Left ventricle myocardium inferior (tissue), 1 donor: ENCODE measurements at regions not wholly inside any gene's neighbourhood (a gene's known extent, or its start where the extent isn't known, plus 50 kb on each side); places are given as distances from the start of the nearest gene placed in this dataset.
A peak's percentile ranks its signal among the peaks of the same experiment; 100 is the strongest.
"Not testable (repeated sequence)": the region's sequence is repeated elsewhere in the genome, so short reads cannot be mapped to it uniquely, and the experiment has no call there.

Experiments used
- DNase-seq: peaks from one replicate; pipeline ENCODE4 v3.0.0-alpha.2; 2020
- H3K27ac ChIP-seq: fragments of 200-600 bp; replicated peaks from 2 replicates; pipeline ENCODE4 v1.8.0; 2021
- H3K27me3 ChIP-seq: fragments of 200-600 bp; 2 replicates; pipeline ENCODE4 v1.8.0; 2021; ENCODE audit warnings: low read depth
- H3K36me3 ChIP-seq: fragments of 200-600 bp; 2 replicates; pipeline ENCODE4 v1.8.0; 2021
- H3K4me1 ChIP-seq: fragments of 200-600 bp; 2 replicates; pipeline ENCODE4 v1.8.0; 2021
- H3K4me3 ChIP-seq: fragments of 200-600 bp; 2 replicates; pipeline ENCODE4 v1.8.0; 2021; ENCODE audit warnings: mild to moderate bottlenecking, moderate library complexity
- H3K9me3 ChIP-seq: fragments of 200-600 bp; replicated peaks from 2 replicates; pipeline ENCODE4 v1.8.0; 2021
- intact Hi-C: fragments of 100-400 bp; cut with micrococcal nuclease; formaldehyde crosslinking; loops from one replicate; pipeline ENCODE4 v1.11.0; 2022
- TF ChIP-seq, protein P1 (sequence below): fragments of 200-600 bp; IDR thresholded peaks from 2 replicates; pipeline ENCODE4 v1.8.0; 2021; ENCODE audit warnings: antibody characterized with exemption, mild to moderate bottlenecking, borderline replicate concordance
- donor health status: DM: no; HTN: yes; CAD: no; lungs with severe emphysema.

DNA sequence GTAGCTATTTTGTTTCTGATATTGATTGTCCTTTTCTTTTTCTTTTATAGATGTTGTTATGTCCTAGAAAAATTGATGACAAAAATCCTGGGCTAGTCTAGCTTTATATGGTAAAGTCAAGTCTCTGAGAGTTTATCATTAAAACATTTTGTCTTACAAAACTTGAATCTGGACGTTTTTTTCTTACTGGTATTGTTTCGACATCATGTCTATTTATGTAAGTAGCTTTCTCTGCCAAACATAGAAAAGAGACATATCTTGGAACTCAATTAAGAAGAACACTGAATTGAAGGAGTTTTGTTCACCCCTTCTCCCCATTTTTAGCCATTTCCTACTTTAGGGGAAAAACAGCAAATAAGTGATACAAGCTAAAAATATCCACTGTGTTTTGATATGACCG, 151.5 kb downstream of the ISOC1 start:
- Histone ChIP-seq H3K4me3 (no peak overlapping the region), H3K4me1 (peaks cover 7% of the 10 kb centered on the region), H3K9me3 (no peaks in the 10 kb centered on the region), H3K27ac (peak overlapping the region; percentile 62), H3K27me3 (no peaks in the 10 kb centered on the region), H3K36me3 (no peaks in the 10 kb centered on the region)
- intact Hi-C loops: no loop called here
- TF ChIP-seq, protein P1, sequence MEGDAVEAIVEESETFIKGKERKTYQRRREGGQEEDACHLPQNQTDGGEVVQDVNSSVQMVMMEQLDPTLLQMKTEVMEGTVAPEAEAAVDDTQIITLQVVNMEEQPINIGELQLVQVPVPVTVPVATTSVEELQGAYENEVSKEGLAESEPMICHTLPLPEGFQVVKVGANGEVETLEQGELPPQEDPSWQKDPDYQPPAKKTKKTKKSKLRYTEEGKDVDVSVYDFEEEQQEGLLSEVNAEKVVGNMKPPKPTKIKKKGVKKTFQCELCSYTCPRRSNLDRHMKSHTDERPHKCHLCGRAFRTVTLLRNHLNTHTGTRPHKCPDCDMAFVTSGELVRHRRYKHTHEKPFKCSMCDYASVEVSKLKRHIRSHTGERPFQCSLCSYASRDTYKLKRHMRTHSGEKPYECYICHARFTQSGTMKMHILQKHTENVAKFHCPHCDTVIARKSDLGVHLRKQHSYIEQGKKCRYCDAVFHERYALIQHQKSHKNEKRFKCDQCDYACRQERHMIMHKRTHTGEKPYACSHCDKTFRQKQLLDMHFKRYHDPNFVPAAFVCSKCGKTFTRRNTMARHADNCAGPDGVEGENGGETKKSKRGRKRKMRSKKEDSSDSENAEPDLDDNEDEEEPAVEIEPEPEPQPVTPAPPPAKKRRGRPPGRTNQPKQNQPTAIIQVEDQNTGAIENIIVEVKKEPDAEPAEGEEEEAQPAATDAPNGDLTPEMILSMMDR: no peak
- DNase-seq: no peak

DNA sequence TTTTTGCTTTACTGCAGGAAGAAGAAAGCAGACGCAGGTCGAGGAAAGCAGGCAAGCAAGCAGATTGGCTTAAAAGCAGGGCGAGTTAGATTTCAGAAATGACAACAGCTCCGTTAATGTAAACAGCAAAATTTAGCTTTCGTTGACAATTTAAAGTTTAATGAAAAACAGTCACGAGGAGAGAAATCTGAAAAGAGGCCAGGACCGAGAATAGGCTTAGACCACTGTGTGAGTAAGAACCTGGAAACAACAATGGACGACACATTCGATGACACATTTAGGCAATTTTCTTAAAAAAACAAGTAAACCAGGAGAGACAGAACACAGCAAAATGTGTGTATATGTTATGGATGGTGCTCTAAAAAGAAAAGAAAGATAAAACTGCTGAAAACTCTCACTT, 155.3 kb downstream of the ISOC1 start:
- Histone ChIP-seq H3K9me3 (peaks cover 37% of the 10 kb centered on the region), H3K36me3 (no peaks in the 10 kb centered on the region), H3K27ac (no peak overlapping the region), H3K4me1 (no peaks in the 10 kb centered on the region), H3K4me3 (no peak overlapping the region), H3K27me3 (no peaks in the 10 kb centered on the region)
- no peak for DNase-seq
- TF ChIP-seq, protein P1: no peak
- intact Hi-C loops: no loop called here

DNA sequence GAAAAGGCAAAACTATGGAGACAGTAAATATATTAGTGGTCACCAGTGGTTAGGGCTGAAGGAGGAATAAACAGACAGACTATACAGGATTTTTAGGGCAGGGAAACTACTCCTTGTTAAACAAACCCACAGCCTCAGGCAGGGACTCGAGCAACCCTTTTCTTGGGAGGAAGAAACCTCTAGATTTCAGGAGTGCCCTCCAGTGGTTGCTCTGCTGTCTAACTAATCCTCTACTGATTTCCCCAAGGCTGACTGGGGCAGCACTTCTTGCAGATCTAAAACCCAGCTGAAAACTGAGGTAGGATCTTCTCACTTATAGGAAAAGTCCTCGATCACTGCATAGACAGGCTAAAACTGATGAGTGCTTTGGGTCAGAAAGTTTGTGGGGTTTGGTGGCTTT, 176.8 kb downstream of the ISOC1 start:
- DNase-seq: no peak
- H3K9me3 ChIP-seq: no peaks in the 10 kb centered on the region
- no peaks in the 10 kb centered on the region for H3K36me3 ChIP-seq
- intact Hi-C loops: no loop called here
- H3K4me1 ChIP-seq: no peaks in the 10 kb centered on the region
- TF ChIP-seq, protein P1: peak; percentile 37
- no peak overlapping the region for H3K27ac ChIP-seq
- H3K4me3 ChIP-seq: no peak overlapping the region
- H3K27me3 ChIP-seq: no peaks in the 10 kb centered on the region

DNA sequence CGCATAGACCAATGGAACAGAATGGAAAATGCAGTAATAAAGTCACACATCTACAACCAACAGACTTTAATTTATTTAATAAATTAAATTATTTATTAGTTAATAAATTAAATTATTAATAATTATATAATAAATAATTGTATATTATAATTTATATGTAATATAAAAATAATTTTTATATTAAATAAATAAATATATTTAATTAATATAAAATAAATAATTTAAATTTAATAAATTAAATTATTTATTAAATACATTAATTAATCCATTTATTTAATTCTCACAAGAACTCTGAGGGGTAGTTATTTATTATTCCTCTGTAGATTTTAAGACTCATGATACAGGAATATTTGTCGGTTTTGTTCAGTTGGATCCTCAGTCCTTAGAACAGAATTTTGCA, 176.1 kb upstream of the ADAMTS19 start:
- Histone ChIP-seq H3K27me3 (no peaks in the 10 kb centered on the region), H3K36me3 (no peaks in the 10 kb centered on the region), H3K4me3 (no peak overlapping the region), H3K9me3 (no peaks in the 10 kb centered on the region), H3K27ac (no peak overlapping the region), H3K4me1 (no peaks in the 10 kb centered on the region)
- intact Hi-C loops: no loop called here
- DNase-seq: no peak
- TF ChIP-seq, protein P1: no peak

DNA sequence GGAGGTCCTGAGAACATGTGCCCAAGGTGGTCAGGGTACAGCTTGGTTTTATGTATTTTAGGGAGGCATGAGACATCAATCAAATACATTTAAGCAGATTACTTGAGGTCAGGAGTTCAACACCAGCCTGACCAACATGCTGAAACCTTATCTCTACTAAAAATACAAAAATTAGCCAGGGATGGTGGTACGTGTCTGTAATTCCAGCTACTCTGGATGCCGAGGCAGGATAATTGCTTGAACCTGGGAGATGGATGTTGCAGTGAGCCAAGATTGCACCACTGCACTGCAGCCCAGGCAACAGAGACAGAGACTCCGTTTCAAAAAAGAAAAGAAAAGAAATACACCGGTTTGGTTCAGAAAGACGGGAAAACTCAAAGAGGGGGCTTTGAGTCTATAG, 165.9 kb upstream of the ADAMTS19 start:
- DNase-seq, H3K27me3 ChIP-seq, H3K4me1 ChIP-seq, intact Hi-C loops, H3K4me3 ChIP-seq, H3K27ac ChIP-seq, H3K36me3 ChIP-seq: not testable (repeated sequence)
- peaks cover 14% of the 10 kb centered on the region for H3K9me3 ChIP-seq

DNA sequence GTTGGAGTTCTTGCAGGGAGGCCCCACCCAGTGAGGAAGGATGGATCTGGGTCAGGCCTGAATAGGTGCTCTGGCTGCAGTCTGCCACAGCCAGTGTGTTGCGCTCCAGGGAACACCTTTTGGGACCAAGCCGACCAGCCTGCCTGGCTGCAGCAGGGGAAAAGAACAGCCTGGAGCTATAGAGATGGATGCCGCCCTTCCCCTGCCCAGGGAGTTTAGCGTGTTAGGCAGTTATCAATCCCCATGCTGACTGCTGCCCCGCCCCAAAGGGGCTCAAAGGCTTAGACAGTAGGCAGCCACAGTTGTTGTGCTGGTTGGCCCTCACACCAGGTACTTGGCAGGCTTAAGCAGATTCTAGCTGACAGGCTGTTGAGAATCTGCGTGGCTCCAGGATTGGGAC, 153.4 kb upstream of the ADAMTS19 start:
- TF ChIP-seq, protein P1: no peak
- Histone ChIP-seq H3K9me3 (peaks cover 58% of the 10 kb centered on the region), H3K4me1 (no peaks in the 10 kb centered on the region), H3K4me3 (no peak overlapping the region), H3K27me3 (no peaks in the 10 kb centered on the region), H3K27ac (no peak overlapping the region), H3K36me3 (no peaks in the 10 kb centered on the region)
- intact Hi-C loops: no loop called here
- no peak for DNase-seq
